A549 (cell line): ENCODE measurements at regions not wholly inside any gene's neighbourhood (a gene's known extent, or its start where the extent isn't known, plus 50 kb on each side); places are given as distances from the start of the nearest gene placed in this dataset.

ENCODE experiments used
- CTCF ChIP-seq: fragments of >200 bp; sonication (Bioruptor Twin); formaldehyde crosslinking; IDR thresholded peaks from 3 replicates; pipeline ENCODE4 v1.5.1; 2016
- ELK1 ChIP-seq: fragments of 150-350 bp; IDR thresholded peaks from 2 replicates; pipeline ENCODE4 v1.6.1; 2014; ENCODE audit warnings: low read depth, mild to moderate bottlenecking, low read length
- JUN ChIP-seq, 2 experiments: fragments of >200 bp; sonication (Bioruptor Twin); formaldehyde crosslinking; IDR thresholded peaks; 2 replicates in 1 of 2; 3 replicates in 1 of 2; pipeline ENCODE4 v1.6.1; 2016 to 2017
- JUNB ChIP-seq: fragments of >200 bp; sonication (Bioruptor Twin); formaldehyde crosslinking; IDR thresholded peaks from 2 replicates; pipeline ENCODE4 v1.6.1; 2016
- PHF8 ChIP-seq: fragments of 200-600 bp; sonication (generic); IDR thresholded peaks from 2 replicates; pipeline ENCODE4 v1.6.1; 2016; ENCODE audit warnings: low read depth, mild to moderate bottlenecking, antibody characterized with exemption, moderate library complexity, borderline replicate concordance
- POLR2A ChIP-seq: IDR thresholded peaks from 2 replicates; pipeline ENCODE4 v1.6.1; 2012; ENCODE audit warnings: mild to moderate bottlenecking, low read length
- POLR2AphosphoS2 ChIP-seq: conservative IDR thresholded peaks from 2 replicates; pipeline ENCODE4 v1.6.1; 2012; ENCODE audit warnings: low read length, improper control_type of control experiment, inconsistent platforms
- RAD21 ChIP-seq, 2 experiments: fragments of >200 bp in 1 of 2; sonication (Bioruptor Twin) in 1 of 2; formaldehyde crosslinking in 1 of 2; IDR thresholded peaks in 1 of 2; conservative IDR thresholded peaks in 1 of 2; 2 replicates in 1 of 2; 3 replicates in 1 of 2; pipeline ENCODE4 v1.6.1; 2012 to 2018; ENCODE audit warnings: inconsistent platforms in 1 of 2
- RARB ChIP-seq: fragments of 250-450 bp; sonication (Bioruptor Pico); IDR thresholded peaks from 2 replicates; pipeline ENCODE4 v1.8.0; 2021; ENCODE audit warnings: mild to moderate bottlenecking, moderate library complexity
- RFX5 ChIP-seq: fragments of 450-650 bp; IDR thresholded peaks from 2 replicates; pipeline ENCODE4 v1.7.1; 2014; ENCODE audit warnings: antibody characterized with exemption, mild to moderate bottlenecking, moderate library complexity
- USF2 ChIP-seq: fragments of 450-650 bp; IDR thresholded peaks from 2 replicates; pipeline ENCODE4 v1.6.1; 2014; ENCODE audit warnings: antibody characterized with exemption
- TF ChIP-seq, protein P1 (sequence below): IDR thresholded peaks from 2 replicates; pipeline ENCODE4 v1.6.1; 2012

DNA sequence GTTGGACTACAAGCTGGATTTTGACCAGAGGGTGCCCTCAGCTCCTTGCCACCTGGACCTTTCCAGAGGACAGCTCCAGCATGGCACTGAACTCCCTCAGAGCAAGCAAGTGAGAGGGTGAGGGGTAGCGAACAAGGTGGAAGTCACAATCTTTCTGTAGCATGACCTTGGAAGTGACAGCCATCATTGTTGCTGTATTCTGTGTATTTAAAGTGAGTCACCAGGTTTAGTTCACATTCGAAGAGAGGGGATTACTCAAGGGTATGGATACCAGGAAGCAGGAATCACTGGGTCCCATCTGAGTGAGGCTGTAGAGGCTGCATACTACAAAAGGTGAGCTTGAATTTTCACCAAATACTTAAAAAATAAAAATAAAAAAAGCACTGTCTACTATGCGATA lies 280.0 kb upstream of the SPTLC3 start:
- TF ChIP-seq CTCF (no peak), RARB (CRISPR knock-in tag) (no peak), PHF8 (no peak), POLR2AphosphoS2 (no peak), RAD21 (conservative IDR thresholded peaks at IDR 0.05 in 1 of 2, IDR thresholded peaks at IDR 0.05 in 1 of 2) (no peak), USF2 (no peak), RFX5 (no peak), ELK1 (no peak), POLR2A (no peak), JUNB (no peak), JUN (IDR thresholded peaks at IDR 0.05) (no peak)
- TF ChIP-seq, protein P1, sequence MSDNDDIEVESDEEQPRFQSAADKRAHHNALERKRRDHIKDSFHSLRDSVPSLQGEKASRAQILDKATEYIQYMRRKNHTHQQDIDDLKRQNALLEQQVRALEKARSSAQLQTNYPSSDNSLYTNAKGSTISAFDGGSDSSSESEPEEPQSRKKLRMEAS, result no peak
